Pancreas (tissue), 10 donors: ENCODE measurements at regions not wholly inside any gene's neighbourhood (a gene's known extent, or its start where the extent isn't known, plus 50 kb on each side); places are given as distances from the start of the nearest gene placed in this dataset.
"Not testable (repeated sequence)": the region's sequence is repeated elsewhere in the genome, so short reads cannot be mapped to it uniquely, and the experiment has no call there.

Source experiments
- ATAC-seq, 4 donors: fragments of 200-7000 bp; cut with Tn5 transposase; one replicate each; pipeline versions ENCODE4 v1.8.0 to v1.9.1; 2020; ENCODE audit warnings: mild to moderate bottlenecking in 4 of 4, moderate library complexity in 4 of 4
- DNase-seq, 6 donors: peaks; one replicate each; pipeline ENCODE4 v3.0.0-alpha.2; 2020
- FAIRE-seq: peaks from 2 replicates; lab custom pipeline; 2012; peaks lifted over from hg19 to GRCh38; lab: Jason Lieb, UNC
- H3K27ac ChIP-seq, 4 donors: fragments of 200-600 bp; sonication (generic); 1 replicate in 3 of 4; 2 replicates in 1 of 4; pipeline versions ENCODE4 v1.5.0 to v1.8.0; 2020
- H3K27me3 ChIP-seq, 4 donors: fragments of 200-600 bp; one replicate each; pipeline ENCODE4 v1.8.0; 2021
- H3K36me3 ChIP-seq, 3 donors: fragments of 200-600 bp; sonication (generic) in 1 of 3; one replicate each; pipeline versions ENCODE4 v1.5.0 to v1.8.0; 2020 to 2021
- H3K4me1 ChIP-seq, 3 donors: fragments of 200-600 bp; one replicate each; pipeline ENCODE4 v1.8.0; 2021
- H3K4me3 ChIP-seq, 4 donors: fragments of 200-600 bp; sonication (generic) in 2 of 4; one replicate each; pipeline versions ENCODE4 v1.5.0 to v1.8.0; 2020 to 2021
- H3K9me3 ChIP-seq, 4 donors: fragments of 200-600 bp; one replicate each; pipeline ENCODE4 v1.8.0; 2021
- WGBS, 2 donors: extraction: QIAGEN DNeasy Blood & Tissue Kit; methylation state at CpG; one replicate each; pipeline ENCODE4 v1.1.7; 2013; 5-methylcytosine and 5-hydroxymethylcytosine counted together
- intact Hi-C, 3 donors: fragments of 100-400 bp; cut with DNase I; formaldehyde crosslinking; loops; one replicate each; pipeline versions ENCODE4 v1.11.1 to v1.14.2; 2022
- TF ChIP-seq, protein P1 (sequence below), 4 donors: fragments of 200-600 bp; sonication (generic) in 3 of 4; IDR thresholded peaks; one replicate each; pipeline versions ENCODE4 v1.5.0 to v1.8.0; 2021; ENCODE audit warnings: antibody characterized with exemption in 4 of 4
- donor health status: healthy with polysubstance abuse.
- donor health status: DM: no; HTN: no; CAD: no; lungs with moderate emphysema.
- donor health status: DM: no; HTN: no; CAD: no.
- donor health status: control.
- donor health status: control.
- donor health status: Bipolar disorder and iron deficiency.
- donor health status: DM: yes; HTN: yes; CAD: no.
- donor health status: DM: no; HTN: no; CAD: no.
- donor health status: DM: no; HTN: no; CAD: no.
- donor health status: DM: yes; HTN: yes; CAD: no.

DNA sequence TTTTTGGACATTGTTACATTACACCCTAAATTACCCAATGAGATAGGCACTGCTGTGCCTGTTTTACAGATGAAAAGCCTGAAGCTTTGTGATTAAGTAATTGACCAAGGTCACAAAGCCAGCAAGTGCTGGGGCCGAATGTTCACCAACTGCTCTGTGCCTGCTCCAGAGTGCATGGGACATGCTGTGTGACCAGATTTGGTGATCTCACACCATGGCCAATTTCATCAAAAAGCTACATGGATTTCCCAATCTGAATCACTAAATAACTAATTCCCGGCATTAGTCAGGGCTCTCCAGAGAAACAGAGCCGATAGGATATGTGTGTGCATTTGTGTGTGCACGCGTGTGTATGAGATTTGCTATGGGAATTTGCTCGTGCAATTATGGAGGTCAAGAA, 228.3 kb upstream of the ECI2 start:
- no peak for DNase-seq

DNA sequence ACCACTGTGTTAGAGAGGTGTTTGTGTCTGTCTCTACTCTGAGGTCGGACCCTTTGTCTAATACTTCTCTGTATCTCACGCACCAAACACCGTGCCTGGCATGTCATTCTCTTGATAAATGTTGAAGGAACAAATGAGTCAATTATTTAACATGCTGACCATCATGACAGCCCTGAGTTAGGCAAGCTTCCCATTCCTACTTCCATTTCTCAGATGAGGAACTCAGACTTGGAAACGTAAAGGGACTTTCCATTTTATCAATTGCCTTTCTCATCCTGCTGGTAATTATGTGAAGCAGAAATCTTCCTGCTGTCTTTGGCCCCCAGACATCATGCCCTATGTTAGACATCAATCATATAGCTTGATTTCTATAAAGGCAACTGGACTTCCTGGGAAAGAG, 227.0 kb upstream of the ECI2 start:
- H3K4me3 ChIP-seq, result no peak overlapping the region
- no peak for ATAC-seq
- no peak for FAIRE-seq
- no peak overlapping the region for H3K27ac ChIP-seq
- intact Hi-C loops, result no loop called here
- 77 to 78% methylated on average over 4 of the region's 4 CpGs for WGBS, 2 donors
- no peaks in the 10 kb centered on the region for H3K9me3 ChIP-seq
- no peak for DNase-seq
- no peaks in the 10 kb centered on the region for H3K36me3 ChIP-seq
- H3K4me1 ChIP-seq, result peaks cover 0 to 8% (median 3%) of the 10 kb centered on the region in 3 donors
- TF ChIP-seq, protein P1, sequence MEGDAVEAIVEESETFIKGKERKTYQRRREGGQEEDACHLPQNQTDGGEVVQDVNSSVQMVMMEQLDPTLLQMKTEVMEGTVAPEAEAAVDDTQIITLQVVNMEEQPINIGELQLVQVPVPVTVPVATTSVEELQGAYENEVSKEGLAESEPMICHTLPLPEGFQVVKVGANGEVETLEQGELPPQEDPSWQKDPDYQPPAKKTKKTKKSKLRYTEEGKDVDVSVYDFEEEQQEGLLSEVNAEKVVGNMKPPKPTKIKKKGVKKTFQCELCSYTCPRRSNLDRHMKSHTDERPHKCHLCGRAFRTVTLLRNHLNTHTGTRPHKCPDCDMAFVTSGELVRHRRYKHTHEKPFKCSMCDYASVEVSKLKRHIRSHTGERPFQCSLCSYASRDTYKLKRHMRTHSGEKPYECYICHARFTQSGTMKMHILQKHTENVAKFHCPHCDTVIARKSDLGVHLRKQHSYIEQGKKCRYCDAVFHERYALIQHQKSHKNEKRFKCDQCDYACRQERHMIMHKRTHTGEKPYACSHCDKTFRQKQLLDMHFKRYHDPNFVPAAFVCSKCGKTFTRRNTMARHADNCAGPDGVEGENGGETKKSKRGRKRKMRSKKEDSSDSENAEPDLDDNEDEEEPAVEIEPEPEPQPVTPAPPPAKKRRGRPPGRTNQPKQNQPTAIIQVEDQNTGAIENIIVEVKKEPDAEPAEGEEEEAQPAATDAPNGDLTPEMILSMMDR (IDR thresholded peaks at IDR 0.05), result no peak
- H3K27me3 ChIP-seq, result no peaks in the 10 kb centered on the region

More for the DNA sequence above, 228.3 kb upstream of the ECI2 start:
- FAIRE-seq (no peak), ATAC-seq (peak in 1 of 4 donors; percentile 4)
- H3K4me3 ChIP-seq, result no peak overlapping the region
- H3K9me3 ChIP-seq, result no peaks in the 10 kb centered on the region
- 64 to 68% methylated on average over 6 of the region's 6 CpGs for WGBS, 2 donors
- no peaks in the 10 kb centered on the region for H3K27me3 ChIP-seq
- H3K36me3 ChIP-seq, result no peaks in the 10 kb centered on the region
- TF ChIP-seq, protein P1 (IDR thresholded peaks at IDR 0.05), result no peak
- peaks cover 0 to 8% (median 3%) of the 10 kb centered on the region in 3 donors for H3K4me1 ChIP-seq
- H3K27ac ChIP-seq, result no peak overlapping the region
- intact Hi-C loops, result no loop called here

DNA sequence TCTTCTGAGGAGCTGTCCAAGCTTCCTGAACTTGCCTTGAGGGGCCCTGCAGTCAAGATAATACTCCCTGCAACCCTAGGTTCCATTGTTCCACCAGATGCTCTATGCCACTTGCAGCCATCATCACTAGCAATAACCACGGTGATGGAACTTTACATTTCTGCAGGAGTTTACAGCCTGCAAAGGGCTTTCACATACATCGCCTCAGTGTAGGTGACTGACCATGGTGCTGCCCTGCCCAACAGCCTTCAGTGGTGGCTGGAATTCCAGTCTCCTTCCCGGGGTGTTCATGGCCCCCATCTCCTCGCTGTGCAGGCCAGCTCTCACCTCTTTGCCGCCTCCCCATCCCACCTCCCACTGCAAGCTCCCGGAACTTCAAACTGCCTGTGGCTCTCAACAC, 225.5 kb upstream of the ECI2 start:
- intact Hi-C loops, result no loop called here
- H3K36me3 ChIP-seq, result no peaks in the 10 kb centered on the region
- no peaks in the 10 kb centered on the region for H3K9me3 ChIP-seq
- 93 to 95% methylated on average over 6 of the region's 6 CpGs for WGBS, 2 donors
- no peak overlapping the region for H3K4me3 ChIP-seq
- H3K4me1 ChIP-seq, result peaks cover 0 to 8% (median 3%) of the 10 kb centered on the region in 3 donors
- H3K27me3 ChIP-seq, result no peaks in the 10 kb centered on the region
- DNase-seq (no peak), FAIRE-seq (no peak), ATAC-seq (no peak)
- TF ChIP-seq, protein P1 (IDR thresholded peaks at IDR 0.05), result no peak
- no peak overlapping the region for H3K27ac ChIP-seq

DNA sequence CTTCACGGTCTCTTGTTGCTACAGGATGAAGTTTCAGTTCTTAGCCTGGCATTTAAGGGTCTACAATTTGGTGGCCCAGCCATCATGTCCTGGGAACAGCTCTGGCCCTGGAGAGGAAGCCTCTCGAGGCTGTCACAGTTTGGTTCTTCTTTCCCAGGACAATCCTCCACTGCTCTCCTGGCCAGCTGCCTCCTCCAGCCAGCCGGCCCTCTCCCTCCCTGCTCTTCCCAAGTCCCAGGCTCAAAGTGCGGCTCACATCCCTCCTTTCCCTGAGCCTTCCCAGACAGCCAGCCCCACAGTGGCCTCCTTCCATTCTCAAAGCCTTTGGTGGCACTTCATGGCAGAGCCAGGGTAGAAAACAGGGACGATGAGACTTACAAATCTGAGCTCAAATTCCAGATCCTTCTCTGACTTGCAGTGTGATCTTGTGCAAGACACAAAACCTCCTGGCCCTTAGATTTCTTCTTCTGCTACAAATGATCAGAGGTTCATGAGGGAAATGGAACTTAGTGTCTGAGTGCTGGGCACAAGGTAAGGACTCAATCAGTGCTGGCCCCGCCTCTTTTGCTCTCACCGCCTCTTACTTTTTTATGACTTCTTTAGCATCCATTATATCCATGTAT, 223.8 kb upstream of the ECI2 start:
- Histone ChIP-seq H3K27ac (peak overlapping the region; percentile 11 to 61 (median 46)), H3K27me3 (no peaks in the 10 kb centered on the region), H3K9me3 (no peaks in the 10 kb centered on the region), H3K36me3 (no peaks in the 10 kb centered on the region), H3K4me1 (peaks cover 0 to 8% (median 3%) of the 10 kb centered on the region in 3 donors), H3K4me3 (no peak overlapping the region)
- TF ChIP-seq, protein P1 (IDR thresholded peaks at IDR 0.05), result no peak
- FAIRE-seq (no peak), ATAC-seq (peak in 1 of 4 donors; percentile 3), DNase-seq (peak in 1 of 6 donors; percentile 15)
- 75 to 77% methylated on average over 7 of the region's 7 CpGs for WGBS, 2 donors
- intact Hi-C loops, result no loop called here

DNA sequence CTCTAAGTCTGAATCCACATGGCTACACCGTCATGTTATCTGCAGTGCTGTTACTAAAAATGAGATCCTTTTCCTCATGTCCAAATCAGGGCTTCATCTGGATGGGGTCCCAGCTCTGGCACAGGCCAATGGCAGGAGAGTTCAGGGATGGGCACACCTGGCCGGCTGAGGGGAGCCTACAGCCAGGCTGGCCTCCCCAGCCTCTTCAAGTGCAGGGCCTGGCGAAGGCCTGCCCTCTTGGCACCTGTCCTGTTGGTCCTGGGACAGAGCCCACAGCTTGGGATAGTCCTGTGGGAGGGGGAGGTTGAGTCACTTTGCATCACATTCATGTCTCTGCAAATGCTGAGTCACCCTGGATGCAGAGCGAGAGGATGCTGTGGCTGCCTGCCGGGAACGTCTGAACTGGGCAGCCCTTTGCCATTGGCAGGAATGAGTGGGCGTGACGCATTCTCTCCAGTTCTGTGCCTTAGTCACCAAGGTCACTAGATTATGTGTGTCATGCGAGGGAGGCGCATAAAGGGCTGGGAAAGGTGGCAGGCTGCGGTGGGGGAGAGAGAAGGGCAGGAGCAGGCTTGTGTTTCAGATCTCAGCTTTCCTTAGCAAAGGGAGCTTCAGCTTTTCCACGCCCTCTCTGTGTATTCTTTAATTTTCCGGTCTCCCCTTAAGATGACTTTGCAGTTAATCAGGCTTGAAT, 223.2 kb upstream of the ECI2 start:
- Histone ChIP-seq H3K4me3 (no peak overlapping the region), H3K9me3 (no peaks in the 10 kb centered on the region), H3K27me3 (no peaks in the 10 kb centered on the region), H3K4me1 (peaks cover 0 to 8% (median 3%) of the 10 kb centered on the region in 3 donors), H3K27ac (peak overlapping the region; percentile 11 to 61 (median 46)), H3K36me3 (no peaks in the 10 kb centered on the region)
- intact Hi-C loops, result no loop called here
- TF ChIP-seq, protein P1 (IDR thresholded peaks at IDR 0.05), result no peak
- 22 to 24% methylated on average over 13 of the region's 13 CpGs for WGBS, 2 donors
- peak; percentile 97 to 98 (median 98) for ATAC-seq
- FAIRE-seq, result no peak
- DNase-seq, result peak; percentile 79 to 96 (median 90)

DNA sequence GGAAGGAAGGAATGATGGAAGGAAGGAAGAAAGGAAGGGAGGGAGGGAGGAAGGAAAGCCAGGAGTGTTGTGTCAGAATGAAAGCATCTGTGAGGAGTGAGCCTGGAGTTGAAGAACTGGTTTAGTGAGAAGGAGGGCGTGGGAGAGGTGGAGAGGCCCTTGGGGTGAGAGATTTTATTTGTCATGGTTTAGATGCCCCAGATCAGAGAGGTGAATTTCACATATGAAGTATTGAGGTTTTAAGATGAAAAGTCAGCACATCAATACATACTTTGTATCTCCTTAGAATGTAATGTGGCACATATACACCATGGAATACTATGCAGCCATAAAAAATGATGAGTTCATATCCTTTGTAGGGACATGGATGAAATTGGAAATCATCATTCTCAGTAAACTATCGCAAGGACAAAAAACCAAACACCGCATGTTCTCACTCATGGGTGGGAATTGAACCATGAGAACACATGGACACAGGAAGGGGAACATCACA, 222.3 kb upstream of the ECI2 start:
- H3K4me3 ChIP-seq, ATAC-seq, H3K27ac ChIP-seq, H3K9me3 ChIP-seq, intact Hi-C loops, H3K27me3 ChIP-seq, H3K36me3 ChIP-seq, DNase-seq, FAIRE-seq, H3K4me1 ChIP-seq: not testable (repeated sequence)
- 83 to 86% methylated on average over 2 to 3 of the region's 3 CpGs for WGBS, 2 donors
